ENCODE measurements at regions not wholly inside any gene's neighbourhood (a gene's known extent, or its start where the extent isn't known, plus 50 kb on each side); places are given as distances from the start of the nearest gene placed in this dataset.

DNA sequence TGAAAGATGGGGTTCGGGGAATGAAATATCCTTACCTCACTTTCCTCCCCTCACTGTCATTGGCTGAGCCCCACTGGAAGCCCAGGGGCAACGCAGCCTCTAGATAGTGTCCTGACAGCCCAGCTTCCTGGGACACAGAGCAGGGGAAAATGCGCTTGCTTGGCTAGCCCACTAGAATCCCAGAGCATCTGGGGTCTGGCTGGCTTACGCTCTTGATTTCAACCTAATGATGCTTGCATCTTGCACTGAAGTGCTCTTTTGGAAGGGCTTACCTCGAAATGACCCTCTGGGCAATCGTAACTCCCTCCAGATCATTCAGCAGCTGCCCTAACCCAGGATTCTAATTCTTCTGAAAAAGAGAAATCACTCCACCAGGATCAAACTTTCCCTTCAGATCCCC lies 147.6 kb downstream of the SOX9 start:
- Histone ChIP-seq H3K4me1 (ENCODE audit: control insufficient read depth, extremely low read depth, insufficient read depth, low read length) (no peaks in the 10 kb centered on the region), H3K27me3 (ENCODE audit: control insufficient read depth, insufficient read depth, low read length) (peaks cover 3% of the 10 kb centered on the region), H4K20me1 (ENCODE audit: control insufficient read depth, extremely low read depth, insufficient read depth, low read length) (no peaks in the 10 kb centered on the region), H3K27ac (ENCODE audit: insufficient read depth, low read length) (no peak overlapping the region), H3K4me2 (ENCODE audit: extremely low read depth, insufficient read depth, low read length) (no peak overlapping the region), H3K4me3 (replicated peaks in 1 of 4; ENCODE audit: control extremely low read depth in 1 of 4, insufficient read depth in 1 of 4, low read depth in 3 of 4, low read length in 4 of 4) (no peak overlapping the region), H3K36me3 (ENCODE audit: control insufficient read depth, insufficient read depth, low read length) (no peaks in the 10 kb centered on the region), H3K9ac (ENCODE audit: insufficient read depth, low read length) (no peak overlapping the region), H2AFZ (ENCODE audit: low read length) (no peak overlapping the region), H3K9me3 (ENCODE audit: control insufficient read depth, insufficient read depth, low read depth, low read length) (no peaks in the 10 kb centered on the region), H3K79me2 (ENCODE audit: control insufficient read depth, insufficient read depth, low read length) (no peaks in the 10 kb centered on the region)
- no peak for TF ChIP-seq EZH2 (IDR thresholded peaks at IDR 0.05; ENCODE audit: low read length, missing control alignments)
- TF ChIP-seq, protein P1, sequence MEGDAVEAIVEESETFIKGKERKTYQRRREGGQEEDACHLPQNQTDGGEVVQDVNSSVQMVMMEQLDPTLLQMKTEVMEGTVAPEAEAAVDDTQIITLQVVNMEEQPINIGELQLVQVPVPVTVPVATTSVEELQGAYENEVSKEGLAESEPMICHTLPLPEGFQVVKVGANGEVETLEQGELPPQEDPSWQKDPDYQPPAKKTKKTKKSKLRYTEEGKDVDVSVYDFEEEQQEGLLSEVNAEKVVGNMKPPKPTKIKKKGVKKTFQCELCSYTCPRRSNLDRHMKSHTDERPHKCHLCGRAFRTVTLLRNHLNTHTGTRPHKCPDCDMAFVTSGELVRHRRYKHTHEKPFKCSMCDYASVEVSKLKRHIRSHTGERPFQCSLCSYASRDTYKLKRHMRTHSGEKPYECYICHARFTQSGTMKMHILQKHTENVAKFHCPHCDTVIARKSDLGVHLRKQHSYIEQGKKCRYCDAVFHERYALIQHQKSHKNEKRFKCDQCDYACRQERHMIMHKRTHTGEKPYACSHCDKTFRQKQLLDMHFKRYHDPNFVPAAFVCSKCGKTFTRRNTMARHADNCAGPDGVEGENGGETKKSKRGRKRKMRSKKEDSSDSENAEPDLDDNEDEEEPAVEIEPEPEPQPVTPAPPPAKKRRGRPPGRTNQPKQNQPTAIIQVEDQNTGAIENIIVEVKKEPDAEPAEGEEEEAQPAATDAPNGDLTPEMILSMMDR (conservative IDR thresholded peaks at IDR 0.05 in 1 of 2, IDR thresholded peaks at IDR 0.05 in 1 of 2; ENCODE audit: low read depth in 1 of 2, low read length in 2 of 2): no peak
- no peak for DNase-seq (ENCODE audit: low read depth in 2 of 2)

DNA sequence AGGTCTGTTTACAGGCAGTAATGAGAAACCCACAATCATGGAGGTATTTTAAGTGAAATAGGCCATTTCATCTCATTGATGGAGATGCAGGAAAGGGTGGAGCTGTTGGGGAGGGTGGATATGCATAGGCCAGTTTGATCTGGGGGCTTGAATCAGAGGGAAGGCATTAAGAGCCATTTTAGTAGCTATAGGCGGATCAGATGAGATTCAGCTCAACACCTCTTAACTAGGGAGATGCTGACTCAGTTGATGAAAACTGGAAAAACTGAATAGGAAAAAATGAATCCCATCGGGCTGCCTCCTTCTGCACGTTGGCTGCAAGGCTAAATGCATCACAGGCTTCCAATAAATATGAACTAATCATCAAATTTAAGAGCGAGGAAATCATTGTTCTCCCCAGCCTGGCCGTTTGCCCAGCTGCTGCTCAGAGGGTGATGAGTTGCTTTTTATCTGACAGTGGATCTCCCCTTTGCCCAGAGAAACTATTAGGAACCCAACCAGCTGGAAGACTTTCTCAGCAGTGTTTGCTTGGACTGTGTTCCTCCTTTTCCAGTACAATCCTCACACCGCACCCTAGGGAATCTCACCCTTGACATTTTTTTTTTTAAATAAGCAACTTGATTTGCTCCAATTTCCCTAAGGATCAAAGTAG lies 149.6 kb downstream of the SOX9 start:
- Histone ChIP-seq H3K9me3 (ENCODE audit: control insufficient read depth, insufficient read depth, low read depth, low read length) (no peaks in the 10 kb centered on the region), H3K4me3 (replicated peaks in 1 of 4; ENCODE audit: control extremely low read depth in 1 of 4, insufficient read depth in 1 of 4, low read depth in 3 of 4, low read length in 4 of 4) (no peak overlapping the region), H3K27me3 (ENCODE audit: control insufficient read depth, insufficient read depth, low read length) (peaks cover 3% of the 10 kb centered on the region), H3K79me2 (ENCODE audit: control insufficient read depth, insufficient read depth, low read length) (no peaks in the 10 kb centered on the region), H3K27ac (ENCODE audit: insufficient read depth, low read length) (no peak overlapping the region), H3K9ac (ENCODE audit: insufficient read depth, low read length) (no peak overlapping the region), H3K4me1 (ENCODE audit: control insufficient read depth, extremely low read depth, insufficient read depth, low read length) (no peaks in the 10 kb centered on the region), H4K20me1 (ENCODE audit: control insufficient read depth, extremely low read depth, insufficient read depth, low read length) (no peaks in the 10 kb centered on the region), H3K4me2 (ENCODE audit: extremely low read depth, insufficient read depth, low read length) (no peak overlapping the region), H3K36me3 (ENCODE audit: control insufficient read depth, insufficient read depth, low read length) (no peaks in the 10 kb centered on the region), H2AFZ (ENCODE audit: low read length) (no peak overlapping the region)
- peak; percentile 51 to 76 for DNase-seq (ENCODE audit: low read depth in 2 of 2)
- no peak for TF ChIP-seq EZH2 (IDR thresholded peaks at IDR 0.05; ENCODE audit: low read length, missing control alignments)
- TF ChIP-seq, protein P1 (conservative IDR thresholded peaks at IDR 0.05 in 1 of 2, IDR thresholded peaks at IDR 0.05 in 1 of 2; ENCODE audit: low read depth in 1 of 2, low read length in 2 of 2): no peak

DNA sequence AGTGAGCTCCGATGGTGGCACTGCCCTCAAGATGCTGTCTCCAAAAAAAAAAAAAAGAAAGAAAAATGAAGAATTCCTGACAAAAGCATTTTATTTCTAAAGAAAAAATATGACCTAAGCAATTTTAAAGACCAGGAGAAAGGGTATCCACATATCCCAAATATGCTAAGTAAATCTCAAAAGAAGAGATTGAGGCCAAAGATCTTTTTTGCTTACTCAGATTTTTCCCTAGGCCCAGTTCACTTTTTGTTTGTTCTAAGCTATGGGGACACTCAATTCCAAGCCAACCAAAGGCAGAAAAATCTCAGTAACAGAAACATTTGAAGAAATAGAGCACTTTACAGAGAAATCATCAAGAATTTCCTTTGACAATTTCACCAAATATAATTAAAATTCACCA lies 150.8 kb downstream of the SOX9 start:
- no peaks in the 10 kb centered on the region for H3K36me3 ChIP-seq (ENCODE audit: control insufficient read depth, insufficient read depth, low read length)

More for the DNA sequence above, 150.8 kb downstream of the SOX9 start:
- no peak overlapping the region for H3K27ac ChIP-seq (ENCODE audit: insufficient read depth, low read length)
- no peaks in the 10 kb centered on the region for H3K9me3 ChIP-seq (ENCODE audit: control insufficient read depth, insufficient read depth, low read depth, low read length)
- no peaks in the 10 kb centered on the region for H3K79me2 ChIP-seq (ENCODE audit: control insufficient read depth, insufficient read depth, low read length)
- H3K4me1 ChIP-seq (ENCODE audit: control insufficient read depth, extremely low read depth, insufficient read depth, low read length): no peaks in the 10 kb centered on the region
- no peak overlapping the region for H3K9ac ChIP-seq (ENCODE audit: insufficient read depth, low read length)
- DNase-seq (ENCODE audit: low read depth in 2 of 2): no peak
- H2AFZ ChIP-seq (ENCODE audit: low read length): no peak overlapping the region
- no peak for TF ChIP-seq EZH2 (IDR thresholded peaks at IDR 0.05; ENCODE audit: low read length, missing control alignments)
- TF ChIP-seq, protein P1 (conservative IDR thresholded peaks at IDR 0.05 in 1 of 2, IDR thresholded peaks at IDR 0.05 in 1 of 2; ENCODE audit: low read depth in 1 of 2, low read length in 2 of 2): no peak
- H3K4me3 ChIP-seq (replicated peaks in 1 of 4; ENCODE audit: control extremely low read depth in 1 of 4, insufficient read depth in 1 of 4, low read depth in 3 of 4, low read length in 4 of 4): no peak overlapping the region
- H3K27me3 ChIP-seq (ENCODE audit: control insufficient read depth, insufficient read depth, low read length): peaks cover under 1% of the 10 kb centered on the region
- H4K20me1 ChIP-seq (ENCODE audit: control insufficient read depth, extremely low read depth, insufficient read depth, low read length): no peaks in the 10 kb centered on the region
- H3K4me2 ChIP-seq (ENCODE audit: extremely low read depth, insufficient read depth, low read length): no peak overlapping the region

Measured in fibroblast of lung (primary cell).